C4-2B (cell line): ENCODE measurements at regions not wholly inside any gene's neighbourhood (a gene's known extent, or its start where the extent isn't known, plus 50 kb on each side); places are given as distances from the start of the nearest gene placed in this dataset.

ENCODE experiments used
- H3K27ac ChIP-seq: fragments of 450-650 bp; 2 replicates; pipeline ENCODE4 v1.5.1; 2017
- ZFX ChIP-seq: fragments of 450-650 bp; IDR thresholded peaks from 2 replicates; pipeline ENCODE4 v1.6.1; 2017
- TF ChIP-seq, protein P1 (sequence below): fragments of 450-650 bp; conservative IDR thresholded peaks from 2 replicates; pipeline ENCODE4 v1.5.1; 2017; ENCODE audit warnings: mild to moderate bottlenecking

DNA sequence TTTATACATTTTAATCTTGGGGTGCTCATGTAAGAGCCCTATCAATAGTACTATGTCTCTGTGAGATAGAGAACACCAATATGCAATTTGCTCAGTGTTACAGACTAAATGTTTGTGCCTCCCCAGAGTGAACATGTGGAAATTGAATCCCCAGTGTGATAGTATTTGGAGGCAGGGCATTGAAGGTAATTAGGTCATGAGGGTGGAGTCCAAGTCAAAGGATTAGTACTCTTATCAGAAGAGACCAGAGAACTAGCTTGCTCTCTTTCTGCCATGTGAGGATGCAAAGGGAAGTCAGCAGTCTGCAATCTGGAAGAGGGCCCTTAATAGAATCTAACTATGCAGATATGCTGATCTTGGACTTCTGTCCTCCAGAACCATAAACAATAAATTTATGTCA is 1317.0 kb downstream of the STIM2 start:
- H3K27ac ChIP-seq: no peak overlapping the region
- no peak for TF ChIP-seq ZFX
- TF ChIP-seq, protein P1, sequence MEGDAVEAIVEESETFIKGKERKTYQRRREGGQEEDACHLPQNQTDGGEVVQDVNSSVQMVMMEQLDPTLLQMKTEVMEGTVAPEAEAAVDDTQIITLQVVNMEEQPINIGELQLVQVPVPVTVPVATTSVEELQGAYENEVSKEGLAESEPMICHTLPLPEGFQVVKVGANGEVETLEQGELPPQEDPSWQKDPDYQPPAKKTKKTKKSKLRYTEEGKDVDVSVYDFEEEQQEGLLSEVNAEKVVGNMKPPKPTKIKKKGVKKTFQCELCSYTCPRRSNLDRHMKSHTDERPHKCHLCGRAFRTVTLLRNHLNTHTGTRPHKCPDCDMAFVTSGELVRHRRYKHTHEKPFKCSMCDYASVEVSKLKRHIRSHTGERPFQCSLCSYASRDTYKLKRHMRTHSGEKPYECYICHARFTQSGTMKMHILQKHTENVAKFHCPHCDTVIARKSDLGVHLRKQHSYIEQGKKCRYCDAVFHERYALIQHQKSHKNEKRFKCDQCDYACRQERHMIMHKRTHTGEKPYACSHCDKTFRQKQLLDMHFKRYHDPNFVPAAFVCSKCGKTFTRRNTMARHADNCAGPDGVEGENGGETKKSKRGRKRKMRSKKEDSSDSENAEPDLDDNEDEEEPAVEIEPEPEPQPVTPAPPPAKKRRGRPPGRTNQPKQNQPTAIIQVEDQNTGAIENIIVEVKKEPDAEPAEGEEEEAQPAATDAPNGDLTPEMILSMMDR: no peak

DNA sequence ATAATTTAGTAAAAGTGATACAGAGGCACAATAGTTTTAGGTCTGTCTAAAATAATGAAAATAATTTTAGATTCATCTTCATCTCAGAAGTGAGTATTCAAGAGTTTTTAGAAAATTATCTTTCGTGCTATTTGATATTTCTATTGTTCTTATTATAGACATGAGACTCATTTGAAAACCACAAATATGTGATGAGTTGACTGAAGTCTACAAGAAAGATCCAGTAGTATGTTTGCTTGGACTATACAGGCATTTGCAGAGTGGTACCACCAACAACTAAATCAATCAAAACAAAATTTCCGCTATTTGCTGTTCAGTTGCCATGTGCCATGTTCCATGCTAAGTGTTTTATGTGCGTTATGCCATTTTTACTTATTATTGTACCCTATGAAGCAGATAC is 1318.5 kb downstream of the STIM2 start:
- TF ChIP-seq, protein P1: no peak
- TF ChIP-seq ZFX: no peak
- no peak overlapping the region for H3K27ac ChIP-seq

DNA sequence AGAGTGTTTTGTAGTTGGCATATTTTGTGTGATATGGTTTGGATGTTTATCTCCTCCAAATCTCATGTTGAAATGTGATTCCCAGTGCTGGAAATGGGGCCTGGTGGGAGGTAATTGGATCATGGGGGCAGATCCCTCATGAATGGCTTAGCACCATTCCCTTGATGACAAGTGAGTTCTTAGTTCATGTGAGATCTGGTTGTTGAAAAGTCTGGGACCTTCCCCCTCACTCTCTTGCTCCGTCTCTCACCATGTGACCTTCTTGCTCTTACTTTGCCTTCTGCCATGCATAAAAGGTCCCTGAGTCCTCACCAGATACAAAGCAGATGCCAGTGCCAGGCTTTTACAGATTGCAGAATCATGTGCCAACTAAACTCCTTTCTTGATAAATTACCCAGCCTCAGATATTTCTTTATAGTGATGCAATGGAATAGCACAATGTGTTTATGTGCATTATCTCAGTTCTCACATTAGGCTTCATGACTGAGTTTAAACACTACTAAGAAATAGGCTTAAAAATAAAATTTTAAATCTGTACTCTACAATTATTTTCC is 1348.8 kb downstream of the STIM2 start:
- TF ChIP-seq, protein P1: no peak
- TF ChIP-seq ZFX: no peak
- H3K27ac ChIP-seq: no peak overlapping the region

DNA sequence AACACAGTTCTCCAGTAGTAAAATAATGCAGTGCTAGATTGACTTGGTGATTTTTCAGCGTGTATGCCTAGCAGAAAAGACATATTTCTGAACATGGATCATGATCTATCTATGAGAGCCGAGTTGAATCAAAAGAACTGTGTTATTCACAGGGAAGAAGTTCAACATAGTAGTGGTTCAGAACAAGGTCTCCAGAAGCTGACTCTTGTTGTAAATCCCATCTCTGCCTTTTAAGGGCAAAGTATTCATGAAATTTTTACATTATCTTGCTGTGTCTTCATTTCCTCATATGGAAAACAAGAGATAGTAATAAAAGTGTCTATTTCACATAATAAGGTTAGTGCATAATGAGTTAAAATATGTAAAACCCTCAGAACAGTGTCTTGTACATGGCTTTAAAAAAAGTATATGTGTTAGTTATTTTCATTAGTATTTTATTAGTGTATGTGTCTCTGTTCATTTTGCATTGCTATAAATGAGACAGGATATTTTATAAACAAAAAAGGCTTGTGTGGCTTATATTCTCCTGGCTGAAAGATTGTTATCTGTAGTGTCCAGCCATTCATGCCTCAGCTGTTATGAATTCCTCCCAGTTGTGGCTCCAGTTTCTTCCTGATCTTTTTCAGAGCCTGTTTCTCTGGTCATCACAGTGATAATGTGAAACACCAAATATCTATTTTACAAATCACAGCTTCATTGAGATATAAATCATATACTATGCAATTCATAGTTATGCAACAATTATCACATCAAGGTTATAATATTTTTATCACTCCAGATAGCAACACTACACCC is 1351.2 kb downstream of the STIM2 start:
- no peak overlapping the region for H3K27ac ChIP-seq
- TF ChIP-seq ZFX: no peak
- TF ChIP-seq, protein P1: no peak

DNA sequence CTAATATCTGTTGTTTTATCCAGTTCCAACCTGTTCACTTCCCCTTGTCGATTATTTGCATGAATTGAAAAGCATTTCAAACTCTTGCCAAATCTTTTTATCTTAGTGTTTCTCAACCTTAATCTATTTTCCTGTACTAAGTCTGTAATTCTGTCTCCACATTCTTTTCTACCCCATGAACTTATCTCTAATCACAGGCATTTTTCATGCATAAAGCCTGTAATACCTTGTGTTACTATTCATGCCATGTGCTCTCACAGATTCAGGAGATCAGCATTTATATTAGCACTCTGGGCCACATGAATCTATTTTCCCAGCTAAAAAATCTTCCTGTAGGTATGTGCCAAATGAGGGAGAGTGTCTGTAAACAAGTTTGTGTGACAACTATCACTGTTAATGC is 1360.9 kb downstream of the STIM2 start:
- no peak for TF ChIP-seq ZFX
- TF ChIP-seq, protein P1: no peak
- H3K27ac ChIP-seq: no peak overlapping the region

DNA sequence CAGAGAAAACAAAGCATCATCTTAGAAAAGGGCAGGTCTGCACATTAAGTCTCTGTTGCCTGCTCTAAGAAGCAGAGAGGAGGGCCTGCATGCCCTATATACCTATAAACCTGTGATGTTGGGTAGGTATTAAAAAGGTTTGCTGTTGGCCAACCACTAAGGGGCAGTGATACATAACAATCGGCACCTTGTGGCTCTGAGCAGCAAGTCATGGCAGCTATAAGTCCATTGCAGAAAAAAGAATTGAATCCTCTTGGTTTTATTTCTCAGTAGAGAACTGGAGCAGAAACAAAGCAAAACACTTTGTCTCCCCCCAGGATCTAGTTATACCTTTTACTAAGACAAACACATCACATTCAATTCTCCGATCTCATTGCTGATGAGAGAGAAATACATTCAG is 1364.4 kb downstream of the STIM2 start:
- TF ChIP-seq, protein P1: peak; percentile 58
- TF ChIP-seq ZFX: no peak
- H3K27ac ChIP-seq: no peak overlapping the region

DNA sequence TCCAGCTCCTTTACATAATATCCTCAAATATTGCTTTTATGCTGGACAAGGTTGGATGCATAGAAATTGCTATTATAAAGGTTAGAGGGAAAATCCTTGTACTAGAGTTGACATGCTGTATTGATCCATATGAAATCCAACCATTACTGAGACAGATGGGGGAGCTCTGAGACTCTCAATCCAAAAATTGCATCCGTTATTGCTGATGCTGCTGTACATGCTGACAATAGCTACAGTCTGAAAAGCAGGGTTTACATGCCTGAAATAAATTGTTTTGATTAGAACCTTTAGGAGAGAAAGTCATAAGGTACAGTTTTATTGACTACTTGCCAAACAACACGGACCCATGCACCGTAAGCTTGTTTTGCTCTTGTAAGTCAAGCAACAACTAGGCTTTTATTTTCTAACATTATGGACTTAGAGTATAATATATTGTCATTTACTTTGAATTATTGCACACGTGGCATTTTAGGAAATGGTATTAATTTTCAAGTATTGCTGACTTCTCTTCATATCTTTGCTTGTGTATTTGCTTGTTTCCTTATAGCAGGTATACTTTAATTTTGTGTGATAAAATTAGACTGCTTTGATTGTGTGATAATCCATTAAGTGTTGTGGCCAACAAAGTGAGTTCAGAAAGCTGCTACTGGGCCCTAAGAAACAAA is 1365.2 kb downstream of the STIM2 start:
- no peak for TF ChIP-seq ZFX
- TF ChIP-seq, protein P1: no peak

More for the DNA sequence above, 1365.2 kb downstream of the STIM2 start:
- H3K27ac ChIP-seq: no peak overlapping the region
